Peyer's patch (tissue), 4 donors: ENCODE measurements at regions not wholly inside any gene's neighbourhood (a gene's known extent, or its start where the extent isn't known, plus 50 kb on each side); places are given as distances from the start of the nearest gene placed in this dataset.

Source experiments
- DNase-seq, 3 donors: peaks; one replicate each; pipeline ENCODE4 v3.0.0-alpha.2; 2017 to 2019
- H3K27ac ChIP-seq, 4 donors: fragments of 200-600 bp; sonication (generic); one replicate each; pipeline ENCODE4 v1.5.1; 2016 to 2019
- H3K27me3 ChIP-seq, 2 donors: fragments of 200-600 bp; sonication (generic); one replicate each; pipeline ENCODE4 v1.5.1; 2019
- H3K36me3 ChIP-seq, 3 donors: fragments of 200-600 bp; sonication (generic); one replicate each; pipeline ENCODE4 v1.5.1; 2016 to 2019
- H3K4me1 ChIP-seq, 4 donors: fragments of 200-600 bp; sonication (generic); one replicate each; pipeline ENCODE4 v1.5.1; 2016 to 2019
- H3K4me3 ChIP-seq, 4 donors: fragments of 200-600 bp; sonication (generic); 1 replicate in 3 of 4; 2 replicates in 1 of 4; pipeline ENCODE4 v1.5.1; 2016 to 2019; ENCODE audit warnings: mild to moderate bottlenecking in 1 of 4
- H3K9me3 ChIP-seq, 4 donors: fragments of 200-600 bp; sonication (generic); one replicate each; pipeline ENCODE4 v1.5.1; 2016 to 2019; ENCODE audit warnings: mild to moderate bottlenecking in 1 of 4
- POLR2A ChIP-seq, 2 donors: fragments of 450-650 bp; IDR thresholded peaks; one replicate each; pipeline ENCODE4 v1.5.1; 2017; ENCODE audit warnings: antibody characterized with exemption in 2 of 2, mild to moderate bottlenecking in 2 of 2, moderate library complexity in 2 of 2
- TF ChIP-seq, protein P1 (sequence below), 6 experiments: fragments of 450-650 bp in 4 of 6; fragments of 200-600 bp in 2 of 6; sonication (generic) in 1 of 6; IDR thresholded peaks; one replicate each; pipeline ENCODE4 v1.5.1; 2017 to 2019; ENCODE audit warnings: antibody characterized with exemption in 6 of 6, mild to moderate bottlenecking in 3 of 6, moderate library complexity in 1 of 6

DNA sequence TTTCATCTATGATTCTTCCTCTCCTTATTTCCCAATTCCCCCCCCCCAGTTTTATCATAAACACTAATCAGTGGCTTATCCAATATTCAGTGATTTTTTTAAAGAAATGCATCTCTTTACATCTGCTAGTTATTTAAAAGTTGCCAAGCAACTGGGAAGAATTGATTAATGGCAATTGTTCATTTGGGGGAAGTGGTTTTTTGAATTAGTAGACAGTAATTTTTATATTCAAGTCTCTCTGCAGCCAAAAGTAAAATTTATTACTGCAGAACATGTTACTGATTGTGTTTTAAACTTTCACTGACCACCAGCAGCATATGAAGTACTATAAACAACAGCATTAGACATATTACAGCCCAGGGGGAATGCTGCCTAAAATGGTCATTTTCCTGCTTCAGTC, 308.8 kb upstream of the NREP start:
- Histone ChIP-seq H3K36me3 (no peaks in the 10 kb centered on the region), H3K9me3 (no peaks in the 10 kb centered on the region), H3K27ac (no peak overlapping the region), H3K4me1 (no peaks in the 10 kb centered on the region), H3K27me3 (no peaks in the 10 kb centered on the region), H3K4me3 (no peak overlapping the region)
- no peak for TF ChIP-seq POLR2A (IDR thresholded peaks at IDR 0.05)
- TF ChIP-seq, protein P1, sequence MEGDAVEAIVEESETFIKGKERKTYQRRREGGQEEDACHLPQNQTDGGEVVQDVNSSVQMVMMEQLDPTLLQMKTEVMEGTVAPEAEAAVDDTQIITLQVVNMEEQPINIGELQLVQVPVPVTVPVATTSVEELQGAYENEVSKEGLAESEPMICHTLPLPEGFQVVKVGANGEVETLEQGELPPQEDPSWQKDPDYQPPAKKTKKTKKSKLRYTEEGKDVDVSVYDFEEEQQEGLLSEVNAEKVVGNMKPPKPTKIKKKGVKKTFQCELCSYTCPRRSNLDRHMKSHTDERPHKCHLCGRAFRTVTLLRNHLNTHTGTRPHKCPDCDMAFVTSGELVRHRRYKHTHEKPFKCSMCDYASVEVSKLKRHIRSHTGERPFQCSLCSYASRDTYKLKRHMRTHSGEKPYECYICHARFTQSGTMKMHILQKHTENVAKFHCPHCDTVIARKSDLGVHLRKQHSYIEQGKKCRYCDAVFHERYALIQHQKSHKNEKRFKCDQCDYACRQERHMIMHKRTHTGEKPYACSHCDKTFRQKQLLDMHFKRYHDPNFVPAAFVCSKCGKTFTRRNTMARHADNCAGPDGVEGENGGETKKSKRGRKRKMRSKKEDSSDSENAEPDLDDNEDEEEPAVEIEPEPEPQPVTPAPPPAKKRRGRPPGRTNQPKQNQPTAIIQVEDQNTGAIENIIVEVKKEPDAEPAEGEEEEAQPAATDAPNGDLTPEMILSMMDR (IDR thresholded peaks at IDR 0.05) = no peak
- no peak for DNase-seq

DNA sequence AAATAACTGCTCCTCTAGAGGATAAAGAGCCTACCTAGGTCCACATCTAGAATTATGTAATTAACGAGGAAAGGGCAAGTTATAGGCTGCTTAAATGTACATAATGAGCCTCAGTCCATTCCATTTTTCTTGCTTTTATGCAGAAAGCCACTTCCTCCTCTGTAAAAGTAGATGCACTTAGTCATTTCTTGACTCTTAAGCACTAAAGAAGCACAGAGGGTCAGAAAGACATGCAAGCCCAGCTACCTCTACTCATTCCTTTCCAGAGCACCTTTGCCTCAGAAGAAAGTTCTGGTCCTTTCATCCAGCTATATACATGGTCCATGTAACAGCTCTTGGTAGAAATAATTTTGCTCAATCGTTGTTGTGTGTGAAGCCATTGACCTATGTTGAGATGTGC, 308.0 kb upstream of the NREP start:
- Histone ChIP-seq H3K4me1 (no peaks in the 10 kb centered on the region), H3K27me3 (no peaks in the 10 kb centered on the region), H3K27ac (no peak overlapping the region), H3K36me3 (no peaks in the 10 kb centered on the region), H3K9me3 (no peaks in the 10 kb centered on the region), H3K4me3 (no peak overlapping the region)
- TF ChIP-seq POLR2A (IDR thresholded peaks at IDR 0.05) = no peak
- DNase-seq = no peak

DNA sequence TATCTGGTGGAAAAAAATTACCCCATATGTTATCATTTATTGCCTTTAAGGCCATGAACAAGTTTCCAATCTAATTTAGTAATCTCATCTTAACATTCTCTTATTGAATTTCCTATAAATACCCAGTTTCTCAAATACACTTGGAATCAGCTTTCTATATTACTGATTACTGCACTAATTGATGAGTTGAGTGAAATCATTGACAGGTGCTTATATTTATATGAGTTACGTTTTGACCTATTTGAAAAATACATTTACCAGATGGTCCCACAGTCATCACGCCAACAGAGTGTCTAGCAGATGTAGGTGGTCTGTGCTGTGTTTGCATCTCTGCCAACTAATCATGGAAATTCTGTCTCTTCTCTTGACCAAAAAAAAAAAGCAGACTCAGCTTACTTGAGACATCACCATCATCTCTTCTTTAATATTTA, 307.3 kb upstream of the NREP start:
- no peaks in the 10 kb centered on the region for H3K27me3 ChIP-seq
- H3K4me3 ChIP-seq = no peak overlapping the region
- H3K4me1 ChIP-seq = no peaks in the 10 kb centered on the region
- TF ChIP-seq POLR2A (IDR thresholded peaks at IDR 0.05) = no peak
- TF ChIP-seq, protein P1 (IDR thresholded peaks at IDR 0.05) = no peak
- no peaks in the 10 kb centered on the region for H3K9me3 ChIP-seq
- no peak for DNase-seq
- no peak overlapping the region for H3K27ac ChIP-seq
- H3K36me3 ChIP-seq = no peaks in the 10 kb centered on the region

DNA sequence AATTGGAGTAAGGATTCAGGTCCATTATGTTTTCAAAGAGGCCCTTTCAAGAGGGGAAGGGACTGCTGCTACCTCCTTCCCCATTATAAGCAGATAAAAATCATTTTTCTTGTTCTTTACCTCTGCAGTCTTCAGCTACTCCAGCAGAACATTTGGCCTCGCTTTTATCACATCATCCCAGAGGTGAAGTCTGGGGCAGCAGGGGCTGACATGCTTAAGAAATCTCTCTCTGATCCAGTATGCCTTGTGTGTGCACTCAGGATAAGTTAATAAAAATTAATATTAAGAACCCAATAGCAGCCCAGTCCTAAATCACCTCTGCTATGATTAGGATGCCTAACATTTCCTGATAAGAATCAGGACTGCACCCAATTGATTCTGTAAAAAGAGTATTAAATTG, 306.9 kb upstream of the NREP start:
- Histone ChIP-seq H3K27ac (no peak overlapping the region), H3K9me3 (no peaks in the 10 kb centered on the region), H3K4me3 (no peak overlapping the region), H3K4me1 (no peaks in the 10 kb centered on the region), H3K36me3 (no peaks in the 10 kb centered on the region), H3K27me3 (no peaks in the 10 kb centered on the region)
- TF ChIP-seq POLR2A (IDR thresholded peaks at IDR 0.05) = no peak
- TF ChIP-seq, protein P1 (IDR thresholded peaks at IDR 0.05) = no peak
- no peak for DNase-seq

DNA sequence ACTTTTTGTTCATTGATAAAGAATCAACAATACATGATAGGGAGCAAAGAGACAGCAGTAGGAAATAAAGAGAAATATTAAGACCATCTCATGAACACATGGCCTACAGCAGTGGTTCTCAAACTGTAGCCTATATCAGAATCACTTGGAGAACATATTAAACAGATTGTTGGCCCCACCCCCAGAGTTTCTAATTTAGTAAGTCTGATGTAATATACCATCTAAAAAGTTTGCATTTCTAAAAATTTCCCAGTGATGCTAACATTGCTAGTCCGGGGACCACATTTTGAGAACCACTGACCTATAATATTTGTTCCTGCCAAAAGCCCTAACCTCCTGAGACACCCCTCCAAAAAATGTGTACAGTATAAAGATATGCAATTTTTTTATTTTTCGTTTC, 306.2 kb upstream of the NREP start:
- Histone ChIP-seq H3K27me3 (no peaks in the 10 kb centered on the region), H3K4me1 (no peaks in the 10 kb centered on the region), H3K4me3 (no peak overlapping the region), H3K9me3 (no peaks in the 10 kb centered on the region), H3K27ac (no peak overlapping the region), H3K36me3 (no peaks in the 10 kb centered on the region)
- no peak for DNase-seq
- TF ChIP-seq, protein P1 (IDR thresholded peaks at IDR 0.05) = no peak
- no peak for TF ChIP-seq POLR2A (IDR thresholded peaks at IDR 0.05)

DNA sequence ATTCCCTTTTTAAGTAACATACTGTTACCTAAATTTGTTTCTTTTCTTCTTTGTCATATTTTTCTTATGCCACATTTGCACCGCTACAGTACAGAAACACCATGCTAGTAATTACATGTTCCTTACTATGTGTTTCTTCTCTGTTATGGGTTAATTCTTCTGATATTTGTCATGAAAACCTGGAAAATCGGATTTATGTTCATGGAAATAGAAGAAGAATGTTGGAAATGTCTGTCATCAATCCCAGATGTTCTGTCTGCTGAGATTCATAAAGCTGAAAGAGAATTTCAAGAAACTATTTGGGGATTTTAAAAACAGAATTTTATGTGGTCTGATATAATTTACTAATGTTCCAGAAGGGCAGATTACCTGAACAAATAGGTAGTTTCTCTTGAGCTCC, 305.2 kb upstream of the NREP start:
- TF ChIP-seq, protein P1 (IDR thresholded peaks at IDR 0.05) = no peak
- no peak for TF ChIP-seq POLR2A (IDR thresholded peaks at IDR 0.05)
- no peak for DNase-seq
- Histone ChIP-seq H3K27ac (no peak overlapping the region), H3K27me3 (no peaks in the 10 kb centered on the region), H3K4me3 (no peak overlapping the region), H3K36me3 (no peaks in the 10 kb centered on the region), H3K9me3 (no peaks in the 10 kb centered on the region), H3K4me1 (no peaks in the 10 kb centered on the region)
